GM12864 (cell line): ENCODE measurements at regions not wholly inside any gene's neighbourhood (a gene's known extent, or its start where the extent isn't known, plus 50 kb on each side); places are given as distances from the start of the nearest gene placed in this dataset.

Experiments
- DNase-seq: peaks from one replicate; pipeline ENCODE4 v3.0.0-alpha.2; 2011; ENCODE audit warnings: low read depth
- H3K4me3 ChIP-seq: 2 replicates; pipeline ENCODE4 v1.5.1; 2011; ENCODE audit warnings: mild to moderate bottlenecking, low read depth, low read length, control low read depth
- TF ChIP-seq, protein P1 (sequence below): IDR thresholded peaks from 2 replicates; pipeline ENCODE4 v1.5.1; 2011; ENCODE audit warnings: low read depth, mild to moderate bottlenecking, moderate library complexity, low read length, control low read depth, inconsistent platforms; ENCODE audit errors: missing control alignments

- TF ChIP-seq, protein P1, sequence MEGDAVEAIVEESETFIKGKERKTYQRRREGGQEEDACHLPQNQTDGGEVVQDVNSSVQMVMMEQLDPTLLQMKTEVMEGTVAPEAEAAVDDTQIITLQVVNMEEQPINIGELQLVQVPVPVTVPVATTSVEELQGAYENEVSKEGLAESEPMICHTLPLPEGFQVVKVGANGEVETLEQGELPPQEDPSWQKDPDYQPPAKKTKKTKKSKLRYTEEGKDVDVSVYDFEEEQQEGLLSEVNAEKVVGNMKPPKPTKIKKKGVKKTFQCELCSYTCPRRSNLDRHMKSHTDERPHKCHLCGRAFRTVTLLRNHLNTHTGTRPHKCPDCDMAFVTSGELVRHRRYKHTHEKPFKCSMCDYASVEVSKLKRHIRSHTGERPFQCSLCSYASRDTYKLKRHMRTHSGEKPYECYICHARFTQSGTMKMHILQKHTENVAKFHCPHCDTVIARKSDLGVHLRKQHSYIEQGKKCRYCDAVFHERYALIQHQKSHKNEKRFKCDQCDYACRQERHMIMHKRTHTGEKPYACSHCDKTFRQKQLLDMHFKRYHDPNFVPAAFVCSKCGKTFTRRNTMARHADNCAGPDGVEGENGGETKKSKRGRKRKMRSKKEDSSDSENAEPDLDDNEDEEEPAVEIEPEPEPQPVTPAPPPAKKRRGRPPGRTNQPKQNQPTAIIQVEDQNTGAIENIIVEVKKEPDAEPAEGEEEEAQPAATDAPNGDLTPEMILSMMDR = no peak
- H3K4me3 ChIP-seq = no peak overlapping the region
- DNase-seq = no peak
Observed at GRCh38 chr15:31276596-31277298, 49.9 kb upstream of the KLF13 start.
